NT2/D1 (cell line): ENCODE measurements at regions not wholly inside any gene's neighbourhood (a gene's known extent, or its start where the extent isn't known, plus 50 kb on each side); places are given as distances from the start of the nearest gene placed in this dataset.

Source experiments
- SUZ12 ChIP-seq: IDR thresholded peaks from 2 replicates; pipeline ENCODE4 v1.6.1; 2011; ENCODE audit not compliant: insufficient read length, insufficient read depth; ENCODE audit errors: extremely low read depth
- YY1 ChIP-seq: IDR thresholded peaks from 2 replicates; pipeline ENCODE4 v1.6.1; 2011; ENCODE audit not compliant: insufficient read length, insufficient read depth
- ZNF274 ChIP-seq: IDR thresholded peaks from 2 replicates; pipeline ENCODE4 v1.6.1; 2011; ENCODE audit warnings: mild to moderate bottlenecking, low read depth, low read length

DNA sequence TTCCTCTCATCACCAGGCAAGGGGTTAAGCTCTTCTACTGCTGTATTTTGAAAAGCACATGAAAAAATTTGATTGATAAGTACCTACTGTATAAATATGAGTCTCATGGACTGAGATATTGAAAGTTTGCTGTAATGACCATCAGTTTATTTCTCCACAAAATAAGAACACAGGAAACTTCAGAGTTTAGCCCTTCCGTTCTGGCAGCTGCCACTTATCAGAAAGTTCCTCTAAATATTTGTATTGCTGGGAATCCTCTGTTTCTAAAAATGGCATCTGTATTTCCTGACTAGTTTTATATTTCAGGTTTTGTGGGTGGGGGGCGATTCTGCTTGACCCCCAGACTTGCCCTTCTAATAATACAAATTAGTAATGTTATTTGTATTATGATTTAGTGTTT lies 92.0 kb downstream of the LYZL2 start:
- TF ChIP-seq YY1: no peak
- no peak for TF ChIP-seq ZNF274
- no peak for TF ChIP-seq SUZ12
